HCT116 (cell line): ENCODE measurements at regions not wholly inside any gene's neighbourhood (a gene's known extent, or its start where the extent isn't known, plus 50 kb on each side); places are given as distances from the start of the nearest gene placed in this dataset.

Experiments used
- ATAC-seq: fragments of 200-7000 bp; cut with Tn5 transposase; 2 replicates; pipeline ENCODE4 v1.9.1; 2020; ENCODE audit warnings: mild to moderate bottlenecking, moderate library complexity
- BruUV-seq: library from RNA; stranded (reverse); fragments of 400-500 nt; replicated peaks from 2 replicates; lab custom pipeline; 2021; lab: Mats Ljungman, UMichigan
- CTCF ChIA-PET: fragments of 300-600 bp; sonication (Branson Sonifier 250); formaldehyde crosslinking; loops from one replicate; lab custom pipeline; 2021; ENCODE audit warnings: antibody characterized with exemption; lab: Charles Lee
- POLR2A ChIA-PET: fragments of 300-600, 350-600 bp; sonication (Branson Sonifier 250); formaldehyde crosslinking; loops from one replicate; lab custom pipeline; 2021; ENCODE audit warnings: antibody characterized with exemption; lab: Charles Lee
- RAD21 ChIA-PET, 2 experiments: fragments of 300-600 bp; sonication (Branson Sonifier 250); formaldehyde crosslinking; loops; one replicate each; lab custom pipeline; 2023; ENCODE audit warnings: low total read pairs in 2 of 2; ENCODE audit not compliant: uncharacterized antibody in 2 of 2, unreplicated experiment in 2 of 2, low non-redundant PET in 1 of 2; lab: Charles Lee
- DNase-seq: peaks from one replicate; pipeline ENCODE4 v3.0.0-alpha.2; 2010; ENCODE audit warnings: low read depth, low spot score
- H2AFZ ChIP-seq: fragments of 200-600 bp; shearing (Covaris generic), sonication (generic); 2 replicates; pipeline ENCODE4 v1.6.1; 2017; ENCODE audit warnings: low read depth, mixed run types, mixed read lengths, antibody characterized with exemption, low read length; ENCODE audit not compliant: poor library complexity, severe bottlenecking
- H3K27ac ChIP-seq: 2 replicates; pipeline ENCODE4 v1.5.1; 2012; ENCODE audit warnings: low read depth, low read length
- H3K27me3 ChIP-seq: fragments of 200-600 bp; sonication (generic); 2 replicates; pipeline ENCODE4 v1.6.1; 2016; ENCODE audit warnings: mixed run types, low read length, mixed read lengths; ENCODE audit not compliant: insufficient read depth
- H3K36me3 ChIP-seq, 2 experiments: fragments of 200-500 bp in 1 of 2; fragments of 200-600 bp in 1 of 2; sonication (Bioruptor generic) in 1 of 2; sonication (generic) in 1 of 2; 2 replicates each; pipeline versions ENCODE4 v1.5.1 to v1.6.1; 2014 to 2016; ENCODE audit warnings: low read length in 2 of 2, inconsistent platforms in 1 of 2, mixed read lengths in 1 of 2, mixed run types in 1 of 2; ENCODE audit not compliant: insufficient read depth in 2 of 2, control insufficient read depth in 1 of 2
- H3K4me1 ChIP-seq, 2 experiments: fragments of 200-600 bp in 1 of 2; sonication (generic) in 1 of 2; 2 replicates each; pipeline versions ENCODE4 v1.5.1 to v1.6.1; 2012 to 2017; ENCODE audit warnings: low read length in 2 of 2, inconsistent platforms in 1 of 2, mild to moderate bottlenecking in 1 of 2, mixed read lengths in 1 of 2, mixed run types in 1 of 2, moderate library complexity in 1 of 2; ENCODE audit not compliant: insufficient read depth in 2 of 2, control insufficient read depth in 1 of 2
- H3K4me2 ChIP-seq: fragments of 200-600 bp; sonication (generic); 2 replicates; pipeline ENCODE4 v1.6.1; 2017; ENCODE audit warnings: mixed run types, low read length, mixed read lengths
- H3K4me3 ChIP-seq, 2 experiments: fragments of 200-600 bp in 1 of 2; sonication (generic) in 1 of 2; replicated peaks in 1 of 2; 2 replicates each; pipeline ENCODE4 v1.5.1; 2011 to 2016; ENCODE audit warnings: low read length in 2 of 2, control low read depth in 1 of 2, low read depth in 1 of 2, mild to moderate bottlenecking in 1 of 2, mixed read lengths in 1 of 2, mixed run types in 1 of 2
- H3K79me2 ChIP-seq: fragments of 200-600 bp; sonication (generic); 2 replicates; pipeline ENCODE4 v1.6.1; 2017; ENCODE audit warnings: mild to moderate bottlenecking, mixed run types, low read length, moderate library complexity, mixed read lengths; ENCODE audit not compliant: insufficient read depth
- H3K9ac ChIP-seq: fragments of 200-600 bp; sonication (generic); 2 replicates; pipeline ENCODE4 v1.6.1; 2016; ENCODE audit warnings: low read length, mixed read lengths
- H3K9me2 ChIP-seq: fragments of 200-600 bp; sonication (generic), shearing (Covaris generic); 2 replicates; pipeline ENCODE4 v1.6.1; 2017; ENCODE audit warnings: mixed run types, mild to moderate bottlenecking, moderate library complexity; ENCODE audit not compliant: insufficient read depth
- H3K9me3 ChIP-seq, 2 experiments: fragments of 200-500 bp in 1 of 2; fragments of 200-600 bp in 1 of 2; sonication (Bioruptor generic) in 1 of 2; sonication (generic) in 1 of 2; 2 replicates each; pipeline ENCODE4 v1.6.1; 2014 to 2017; ENCODE audit warnings: low read length in 2 of 2, mixed read lengths in 2 of 2, inconsistent platforms in 1 of 2, low read depth in 1 of 2, mild to moderate bottlenecking in 1 of 2, mixed run types in 1 of 2, moderate library complexity in 1 of 2; ENCODE audit not compliant: control insufficient read depth in 1 of 2, insufficient read depth in 1 of 2
- H4K20me1 ChIP-seq: fragments of 200-600 bp; sonication (generic), shearing (Covaris generic); 2 replicates; pipeline ENCODE4 v1.6.1; 2017; ENCODE audit warnings: mixed run types, mild to moderate bottlenecking, moderate library complexity; ENCODE audit not compliant: insufficient read depth
- CBX3 ChIP-seq: IDR thresholded peaks from 2 replicates; pipeline ENCODE4 v1.6.1; 2012; ENCODE audit warnings: low read depth
- CEBPB ChIP-seq: IDR thresholded peaks from 2 replicates; pipeline ENCODE4 v1.6.1; 2012; ENCODE audit warnings: low read depth
- CTCF ChIP-seq, 3 experiments: fragments of 200-600 bp in 1 of 3; sonication (generic) in 1 of 3; IDR thresholded peaks in 2 of 3; conservative IDR thresholded peaks in 1 of 3; 2 replicates each; pipeline ENCODE4 v1.5.1; 2012 to 2017; ENCODE audit warnings: low read depth in 2 of 3, low read length in 2 of 3, antibody characterized with exemption in 1 of 3, borderline replicate concordance in 1 of 3, control low read depth in 1 of 3, mild to moderate bottlenecking in 1 of 3, mixed read lengths in 1 of 3, mixed run types in 1 of 3, moderate library complexity in 1 of 3; ENCODE audit not compliant: insufficient read depth in 1 of 3
- ELF1 ChIP-seq: IDR thresholded peaks from 2 replicates; pipeline ENCODE4 v1.6.1; 2012; ENCODE audit warnings: low read depth, borderline replicate concordance
- EZH2 ChIP-seq: fragments of 200-600 bp; sonication (generic); IDR thresholded peaks from 2 replicates; pipeline ENCODE4 v1.6.1; 2017; ENCODE audit warnings: antibody characterized with exemption, mixed run types
- FOSL1 ChIP-seq: IDR thresholded peaks from 2 replicates; pipeline ENCODE4 v1.6.1; 2012; ENCODE audit warnings: low read depth
- POLR2A ChIP-seq: IDR thresholded peaks from 2 replicates; pipeline ENCODE4 v1.7.0; 2011; ENCODE audit warnings: borderline replicate concordance; ENCODE audit not compliant: insufficient read depth, insufficient read length; ENCODE audit errors: extremely low read depth
- POLR2AphosphoS5 ChIP-seq: IDR thresholded peaks from 2 replicates; pipeline ENCODE4 v1.6.1; 2011; ENCODE audit warnings: mild to moderate bottlenecking, low read depth, low read length, moderate library complexity
- RAD21 ChIP-seq: IDR thresholded peaks from 2 replicates; pipeline ENCODE4 v1.6.1; 2012; ENCODE audit warnings: low read depth, mild to moderate bottlenecking
- REST ChIP-seq: IDR thresholded peaks from 2 replicates; pipeline ENCODE4 v1.6.1; 2012; ENCODE audit warnings: low read depth
- SIN3A ChIP-seq: IDR thresholded peaks from 2 replicates; pipeline ENCODE4 v1.6.1; 2012; ENCODE audit warnings: low read depth
- SP1 ChIP-seq: IDR thresholded peaks from 2 replicates; pipeline ENCODE4 v1.6.1; 2012; ENCODE audit warnings: low read depth
- SRF ChIP-seq: IDR thresholded peaks from 2 replicates; pipeline ENCODE4 v1.6.1; 2012; ENCODE audit warnings: low read depth
- TCF7L2 ChIP-seq: IDR thresholded peaks from 2 replicates; pipeline ENCODE4 v1.7.0; 2011; ENCODE audit warnings: borderline replicate concordance, inconsistent platforms; ENCODE audit not compliant: insufficient read depth, insufficient read length; ENCODE audit errors: extremely low read depth
- ZFX ChIP-seq: fragments of 450-650 bp; IDR thresholded peaks from 2 replicates; pipeline ENCODE4 v1.6.1; 2017
- ZNF274 ChIP-seq: fragments of 200-500 bp; sonication (Bioruptor generic); IDR thresholded peaks from 2 replicates; pipeline ENCODE4 v1.6.1; 2014; ENCODE audit warnings: mild to moderate bottlenecking, low read depth, low read length, inconsistent platforms
- intact Hi-C: fragments of 100-400 bp; cut with micrococcal nuclease; formaldehyde crosslinking; loops from 2 replicates; pipeline ENCODE4 v1.10.0; 2022

GRCh38 chr11:12315024-12315423 is 62.3 kb upstream of the PARVA start:
- no peaks in the 10 kb centered on the region for H4K20me1 ChIP-seq
- TF ChIP-seq SRF (no peak), EZH2 (no peak), ZNF274 (no peak), CTCF (IDR thresholded peaks at IDR 0.05 in 2 of 3, conservative IDR thresholded peaks at IDR 0.05 in 1 of 3; ENCODE audit: borderline replicate concordance in 1 of 3, insufficient read depth in 1 of 3, low read depth in 2 of 3, low read length in 2 of 3) (no peak), FOSL1 (no peak), REST (no peak), CBX3 (no peak), RAD21 (no peak), POLR2AphosphoS5 (no peak), POLR2A (no peak), SIN3A (no peak), ZFX (no peak), SP1 (no peak), ELF1 (no peak), CEBPB (no peak), TCF7L2 (no peak)
- intact Hi-C loops = no loop called here
- no peaks in the 10 kb centered on the region for H3K36me3 ChIP-seq
- peaks cover 3 to 13% of the 10 kb centered on the region in 2 experiments; a peak in 3 of 4 replicates for H3K9me3 ChIP-seq
- no TSS peak for BruUV-seq
- no peak overlapping the region for H3K27ac ChIP-seq
- H2AFZ ChIP-seq = no peak overlapping the region
- ATAC-seq (no peak), DNase-seq (no peak)
- H3K9ac ChIP-seq = no peak overlapping the region
- no peaks in the 10 kb centered on the region for H3K9me2 ChIP-seq
- CTCF ChIA-PET = no interaction called here
- POLR2A ChIA-PET = no interaction called here
- no peaks in the 10 kb centered on the region for H3K79me2 ChIP-seq
- H3K4me2 ChIP-seq = no peak overlapping the region
- H3K4me3 ChIP-seq = no peak overlapping the region
- H3K27me3 ChIP-seq = no peaks in the 10 kb centered on the region
- no peaks in the 10 kb centered on the region for H3K4me1 ChIP-seq
- RAD21 ChIA-PET = no interaction called here
